ENCODE measurements at regions not wholly inside any gene's neighbourhood (a gene's known extent, or its start where the extent isn't known, plus 50 kb on each side); places are given as distances from the start of the nearest gene placed in this dataset.
"Not testable (repeated sequence)": the region's sequence is repeated elsewhere in the genome, so short reads cannot be mapped to it uniquely, and the experiment has no call there.

GRCh38 chr12:48409938-48410337 lies 59.2 kb upstream of the ZNF641 start:
- not testable (repeated sequence) for DNase-seq

GRCh38 chr12:48413388-48413787 lies 59.0 kb upstream of the ANP32D start:
- DNase-seq = no peak

DNA sequence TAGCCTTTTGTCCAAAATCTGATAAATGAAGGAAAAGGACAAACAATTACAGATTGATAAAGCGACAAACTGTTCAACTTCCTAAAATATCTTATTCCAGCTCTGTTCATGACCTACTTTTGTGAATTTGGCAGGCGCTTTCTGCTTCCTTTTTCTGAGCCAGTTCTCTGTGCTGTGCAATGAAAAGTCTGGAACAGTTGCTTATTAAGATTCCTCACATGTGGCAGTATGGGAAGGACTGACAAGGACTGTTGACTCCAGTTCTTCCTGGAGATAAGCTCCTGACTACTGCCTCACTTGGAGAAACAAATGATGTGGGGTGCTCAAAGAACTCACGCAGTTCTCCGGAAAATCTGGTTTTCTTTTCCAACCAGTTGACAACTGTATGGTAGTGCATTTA lies 58.3 kb upstream of the ANP32D start:
- DNase-seq = peak; percentile 41

- no peak for DNase-seq
These were observed 53.0 kb upstream of the ANP32D start for GRCh38 chr12:48419116-48419935.

- DNase-seq = no peak
These were observed 52.2 kb upstream of the ANP32D start for GRCh38 chr12:48420039-48420775.

GRCh38 chr12:48422060-48422459 lies 50.3 kb upstream of the ANP32D start:
- DNase-seq = no peak
